Smooth muscle cell (in vitro differentiated cells): ENCODE measurements at regions not wholly inside any gene's neighbourhood (a gene's known extent, or its start where the extent isn't known, plus 50 kb on each side); places are given as distances from the start of the nearest gene placed in this dataset.
"Not testable (repeated sequence)": the region's sequence is repeated elsewhere in the genome, so short reads cannot be mapped to it uniquely, and the experiment has no call there.

Experiments used
- DNase-seq: peaks from one replicate; lab custom pipeline; 2025; ENCODE audit not compliant: unreplicated experiment; lab: John Stamatoyannopoulos, UW
- H2AFZ ChIP-seq: fragments of 200-600 bp; sonication (generic); 2 replicates; pipeline ENCODE4 v1.6.0; 2016; ENCODE audit warnings: antibody characterized with exemption, low read depth, mild to moderate bottlenecking
- H3F3A ChIP-seq: fragments of 200-600 bp; sonication (generic); 2 replicates; pipeline ENCODE4 v1.6.0; 2017; ENCODE audit warnings: antibody characterized with exemption, low read depth
- H3K27ac ChIP-seq: fragments of 200-600 bp; sonication (generic); 2 replicates; pipeline ENCODE4 v1.5.1; 2016; ENCODE audit warnings: low read depth, mild to moderate bottlenecking
- H3K27me3 ChIP-seq: fragments of 200-600 bp; sonication (generic); 2 replicates; pipeline ENCODE4 v1.6.1; 2016; ENCODE audit warnings: low read depth, mild to moderate bottlenecking
- H3K36me3 ChIP-seq: fragments of 200-600 bp; sonication (generic); 2 replicates; pipeline ENCODE4 v1.5.1; 2016; ENCODE audit warnings: low read depth
- H3K4me1 ChIP-seq: fragments of 200-600 bp; sonication (generic); 2 replicates; pipeline ENCODE4 v1.5.1; 2016; ENCODE audit warnings: low read depth
- H3K4me2 ChIP-seq: fragments of 200-600 bp; sonication (generic); 2 replicates; pipeline ENCODE4 v1.6.0; 2016; ENCODE audit warnings: mild to moderate bottlenecking
- H3K4me3 ChIP-seq: fragments of 200-600 bp; sonication (generic); 2 replicates; pipeline ENCODE4 v1.5.1; 2016; ENCODE audit warnings: mild to moderate bottlenecking
- H3K79me2 ChIP-seq: fragments of 200-600 bp; sonication (generic); 2 replicates; pipeline ENCODE4 v1.6.0; 2016; ENCODE audit warnings: low read depth, mild to moderate bottlenecking
- H3K9ac ChIP-seq: fragments of 200-600 bp; sonication (generic); 2 replicates; pipeline ENCODE4 v1.6.0; 2016; ENCODE audit warnings: low read depth
- H3K9me3 ChIP-seq: fragments of 200-600 bp; sonication (generic); replicated peaks from 2 replicates; pipeline ENCODE4 v1.5.1; 2016; ENCODE audit warnings: low read depth
- H4K20me1 ChIP-seq: fragments of 200-600 bp; sonication (generic); 2 replicates; pipeline ENCODE4 v1.6.0; 2016; ENCODE audit warnings: low read depth
- CTCF ChIP-seq: fragments of 200-600 bp; sonication (generic); IDR thresholded peaks from 2 replicates; pipeline ENCODE4 v1.5.1; 2017; ENCODE audit warnings: borderline replicate concordance, mild to moderate bottlenecking, antibody characterized with exemption; ENCODE audit not compliant: insufficient read depth, poor library complexity, severe bottlenecking
- WGBS: methylation state at CpG from one replicate; pipeline ENCODE4 v1.1.7; 2016; ENCODE audit warnings: low lambda C conversion rate; 5-methylcytosine and 5-hydroxymethylcytosine counted together

- no peaks in the 10 kb centered on the region for H3K79me2 ChIP-seq
- H3K9ac ChIP-seq = no peak overlapping the region
- no peaks in the 10 kb centered on the region for H3K36me3 ChIP-seq
- H3K4me1 ChIP-seq = peaks cover 9% of the 10 kb centered on the region
- H3K4me2 ChIP-seq = no peak overlapping the region
- H3K4me3 ChIP-seq = no peak overlapping the region
- no peak for DNase-seq
- no peaks in the 10 kb centered on the region for H4K20me1 ChIP-seq
- H3K27me3 ChIP-seq = peaks cover 11% of the 10 kb centered on the region
- H2AFZ ChIP-seq = no peak overlapping the region
- no peak for TF ChIP-seq CTCF
- no peak overlapping the region for H3K27ac ChIP-seq
- no peaks in the 10 kb centered on the region for H3F3A ChIP-seq
- no peaks in the 10 kb centered on the region for H3K9me3 ChIP-seq
Observed at GRCh38 chr2:138095336-138095735, 131.1 kb downstream of the HNMT start.

- not testable (repeated sequence) for H3K4me1 ChIP-seq, H3K4me3 ChIP-seq, H3K9ac ChIP-seq, H3K9me3 ChIP-seq, H2AFZ ChIP-seq, H4K20me1 ChIP-seq, H3F3A ChIP-seq, DNase-seq, H3K79me2 ChIP-seq, H3K27me3 ChIP-seq, H3K4me2 ChIP-seq, H3K27ac ChIP-seq, H3K36me3 ChIP-seq
- 100% methylated on average over 3 of the region's 3 CpGs for WGBS
Observed at GRCh38 chr2:138099288-138099687, 135.0 kb downstream of the HNMT start.

GRCh38 chr2:138101718-138102117, 137.4 kb downstream of the HNMT start:
- no peaks in the 10 kb centered on the region for H3F3A ChIP-seq
- H3K4me2 ChIP-seq = no peak overlapping the region
- H3K4me1 ChIP-seq = peaks cover 10% of the 10 kb centered on the region
- H3K27me3 ChIP-seq = no peaks in the 10 kb centered on the region
- H2AFZ ChIP-seq = no peak overlapping the region
- WGBS = 96% methylated on average over 2 of the region's 2 CpGs
- no peak overlapping the region for H3K4me3 ChIP-seq
- no peaks in the 10 kb centered on the region for H3K9me3 ChIP-seq
- H4K20me1 ChIP-seq = no peaks in the 10 kb centered on the region
- H3K36me3 ChIP-seq = no peaks in the 10 kb centered on the region
- no peak overlapping the region for H3K9ac ChIP-seq
- TF ChIP-seq CTCF = no peak
- no peak for DNase-seq
- H3K27ac ChIP-seq = no peak overlapping the region
- no peaks in the 10 kb centered on the region for H3K79me2 ChIP-seq

GRCh38 chr2:138102664-138103063, 138.4 kb downstream of the HNMT start:
- DNase-seq = no peak
- H3K27ac ChIP-seq = no peak overlapping the region
- TF ChIP-seq CTCF = no peak
- H3K79me2 ChIP-seq = no peaks in the 10 kb centered on the region
- H3K9me3 ChIP-seq = no peaks in the 10 kb centered on the region
- no peak overlapping the region for H3K4me2 ChIP-seq
- H3K9ac ChIP-seq = no peak overlapping the region
- H3K4me3 ChIP-seq = no peak overlapping the region
- H3K36me3 ChIP-seq = no peaks in the 10 kb centered on the region
- H3K4me1 ChIP-seq = peaks cover 13% of the 10 kb centered on the region
- H2AFZ ChIP-seq = no peak overlapping the region
- no peaks in the 10 kb centered on the region for H4K20me1 ChIP-seq
- no peaks in the 10 kb centered on the region for H3K27me3 ChIP-seq
- H3F3A ChIP-seq = no peaks in the 10 kb centered on the region
